Posterior cingulate gyrus (tissue), 11 donors: ENCODE measurements at regions not wholly inside any gene's neighbourhood (a gene's known extent, or its start where the extent isn't known, plus 50 kb on each side); places are given as distances from the start of the nearest gene placed in this dataset.
"Not testable (repeated sequence)": the region's sequence is repeated elsewhere in the genome, so short reads cannot be mapped to it uniquely, and the experiment has no call there.

Source experiments
- DNase-seq, 10 donors: peaks; one replicate each; pipeline versions ENCODE4 v3.0.0 to v3.0.0-alpha.2; 2020 to 2021; ENCODE audit warnings: mixed read lengths in 3 of 10
- intact Hi-C: fragments of 100-400 bp; cut with DNase I; formaldehyde crosslinking; loops from one replicate; pipeline ENCODE4 v1.15.1; 2023

- DNase-seq = no peak
- intact Hi-C loops = no loop called here
Observed at GRCh38 chr3:18580268-18580667, 155.1 kb upstream of the SATB1 start.

GRCh38 chr3:18579661-18580060 lies 154.5 kb upstream of the SATB1 start:
- DNase-seq = no peak
- intact Hi-C loops = no loop called here

- intact Hi-C loops = no loop called here
Observed at GRCh38 chr3:18575573-18575972, 150.4 kb upstream of the SATB1 start.

DNA sequence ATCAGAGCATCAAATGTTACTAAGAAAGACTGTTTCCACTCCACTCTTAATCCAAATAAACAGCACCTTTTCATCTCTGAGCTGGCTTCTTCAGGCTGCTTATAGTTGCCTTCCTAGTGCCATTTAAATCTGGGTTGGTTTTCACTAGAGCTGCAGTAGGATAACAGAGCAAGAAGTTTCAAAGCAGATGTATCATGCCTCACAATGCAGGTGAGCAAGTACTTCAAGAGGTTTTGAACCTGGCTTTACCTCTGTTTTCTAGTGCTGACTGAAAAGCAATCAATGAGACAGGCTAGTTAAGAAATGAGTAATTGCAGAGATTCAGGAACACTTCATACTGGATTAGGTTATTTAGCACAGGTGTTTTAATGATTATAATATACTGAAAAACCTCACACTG lies 147.7 kb upstream of the SATB1 start:
- intact Hi-C loops = no loop called here
- DNase-seq = no peak

More at GRCh38 chr3:18575573-18575972, 150.4 kb upstream of the SATB1 start:
- DNase-seq = no peak

DNA sequence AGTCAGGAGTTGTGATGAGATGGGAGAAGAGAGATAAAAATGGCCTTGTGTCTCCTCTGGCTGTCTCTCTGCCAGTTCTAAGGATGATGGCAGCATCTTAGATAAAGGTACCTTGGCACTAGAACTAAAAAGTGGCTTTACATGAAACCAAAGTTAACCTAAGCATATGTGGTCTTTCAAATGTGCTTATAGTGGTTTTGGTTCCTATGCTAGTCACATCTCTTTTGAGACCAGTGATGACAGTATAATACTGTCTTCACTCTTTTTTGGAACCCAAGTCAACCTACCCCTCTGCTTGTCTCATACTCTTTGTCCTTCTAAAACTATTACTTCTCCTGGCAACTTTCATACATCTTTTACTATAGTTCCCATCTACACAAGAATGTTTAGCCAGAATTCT lies 142.2 kb upstream of the SATB1 start:
- no peak for DNase-seq
- intact Hi-C loops = no loop called here

GRCh38 chr3:18562364-18563154 lies 137.4 kb upstream of the SATB1 start:
- intact Hi-C loops = loop anchor here (5.0 kb wide), 1 partner anchor 425 kb away; no protein-coding TSS in a partner anchor
- no peak for DNase-seq

DNA sequence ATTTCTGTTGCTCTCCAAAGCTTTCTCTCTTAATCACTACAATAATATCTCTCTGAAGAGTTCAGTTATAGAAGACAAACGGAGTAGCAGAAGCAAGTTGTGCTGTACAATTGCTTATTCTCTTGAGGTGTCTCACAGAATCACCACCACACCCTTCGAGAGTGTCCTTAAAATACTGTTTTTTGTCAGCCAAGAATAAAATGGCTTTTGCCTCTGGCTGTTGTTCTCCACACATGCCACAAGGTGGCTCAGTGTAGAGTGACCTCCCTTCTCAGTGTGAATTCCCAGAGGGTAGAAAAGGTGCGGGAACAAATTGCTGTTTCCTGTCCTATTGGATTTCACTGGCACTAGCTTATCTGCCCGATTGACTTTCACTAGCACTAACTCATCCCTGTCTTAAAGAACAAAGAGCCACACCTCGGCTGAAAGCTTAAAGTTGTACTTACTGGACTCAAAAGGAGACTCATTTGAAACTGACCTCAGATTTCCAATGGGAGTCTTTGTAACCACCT lies 134.2 kb upstream of the SATB1 start:
- no peak for DNase-seq
- intact Hi-C loops = no loop called here

DNA sequence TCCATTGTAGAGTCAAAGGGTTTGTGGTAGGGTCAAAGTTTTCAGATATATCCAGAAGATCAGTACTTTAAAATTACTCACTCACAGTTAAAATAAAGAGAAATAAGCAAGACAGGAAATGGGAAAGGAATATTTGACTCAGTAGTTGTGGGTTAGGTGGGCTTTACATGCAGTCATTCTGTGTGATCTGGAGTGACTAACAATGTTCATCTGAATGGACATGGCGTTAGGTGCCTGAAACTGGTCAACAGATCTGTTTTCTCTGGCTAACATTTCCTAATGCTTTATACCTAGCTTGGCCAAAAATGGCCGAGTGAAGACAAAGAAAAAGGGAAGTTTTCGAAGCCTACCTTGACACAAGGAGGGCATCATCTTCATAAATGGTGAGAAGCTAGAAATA lies 133.4 kb upstream of the SATB1 start:
- no peak for DNase-seq
- intact Hi-C loops = no loop called here

DNA sequence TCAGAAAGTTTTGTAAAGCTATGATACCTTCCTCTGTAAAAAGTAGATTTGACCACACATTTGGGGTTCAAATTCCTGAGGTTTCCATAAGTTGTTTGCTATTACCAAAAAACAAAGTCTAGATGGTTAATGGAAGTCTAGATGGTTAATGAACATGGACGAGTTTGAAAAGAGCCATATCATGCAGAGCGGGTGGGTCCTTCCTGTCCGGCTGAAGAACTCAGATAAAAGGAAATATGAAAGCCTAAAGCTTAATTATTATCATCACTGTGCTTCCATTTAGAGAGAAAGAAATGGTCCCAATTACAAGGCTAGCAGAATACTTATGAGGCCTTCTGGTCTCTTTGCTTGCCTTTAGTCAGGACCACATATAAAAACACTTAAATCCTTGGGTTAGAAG lies 132.1 kb upstream of the SATB1 start:
- intact Hi-C loops = no loop called here
- DNase-seq = no peak

DNA sequence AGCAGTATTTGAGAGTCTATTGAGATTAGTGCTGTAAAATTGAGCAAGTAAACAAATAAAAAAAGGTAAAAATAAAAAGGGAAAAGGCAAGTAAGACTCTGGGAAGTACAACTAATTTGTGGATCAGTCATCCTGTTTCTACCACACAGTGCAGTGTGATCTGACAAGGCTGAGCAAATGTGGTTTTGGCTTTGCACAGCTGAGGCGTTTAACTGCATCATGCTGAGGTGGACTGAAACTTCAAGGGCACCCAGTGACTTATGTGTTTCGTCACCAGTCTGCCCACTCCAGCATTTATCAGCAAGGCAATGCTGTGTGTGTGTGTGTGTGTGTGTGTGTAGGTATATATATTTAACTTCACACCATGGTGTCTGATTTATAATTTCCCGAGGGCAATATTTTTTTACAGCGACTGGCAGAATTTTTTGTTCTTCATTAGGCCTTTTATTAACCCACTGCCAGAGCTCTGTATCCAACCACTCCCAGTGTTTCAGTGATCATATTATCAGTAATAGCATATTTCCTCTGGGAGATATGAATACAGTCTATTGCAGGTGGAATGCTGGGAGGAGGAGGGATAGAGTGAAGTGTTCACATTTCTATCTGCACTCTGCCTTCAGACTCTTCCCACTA lies 131.5 kb upstream of the SATB1 start:
- intact Hi-C loops = no loop called here
- DNase-seq = no peak

DNA sequence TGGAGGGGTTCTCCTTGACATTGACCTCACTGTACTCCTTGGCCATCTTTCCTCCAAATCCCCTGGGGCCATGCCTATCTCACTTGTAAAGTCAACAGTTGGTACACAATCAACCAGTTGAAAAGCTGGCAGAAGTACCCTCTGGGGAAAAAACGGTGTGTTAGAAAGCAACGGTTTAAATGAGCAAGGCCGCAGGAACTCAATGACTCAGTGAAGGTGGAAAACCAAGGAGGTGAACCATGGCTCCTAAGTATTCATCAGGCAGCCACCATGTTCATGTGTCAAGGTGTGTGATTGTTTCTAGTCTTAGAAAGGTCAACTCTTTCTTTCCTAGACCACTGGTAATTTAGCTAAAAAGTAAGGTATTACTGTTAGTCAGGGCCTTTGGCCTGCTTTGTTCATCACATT lies 130.9 kb upstream of the SATB1 start:
- DNase-seq = no peak
- intact Hi-C loops = no loop called here

DNA sequence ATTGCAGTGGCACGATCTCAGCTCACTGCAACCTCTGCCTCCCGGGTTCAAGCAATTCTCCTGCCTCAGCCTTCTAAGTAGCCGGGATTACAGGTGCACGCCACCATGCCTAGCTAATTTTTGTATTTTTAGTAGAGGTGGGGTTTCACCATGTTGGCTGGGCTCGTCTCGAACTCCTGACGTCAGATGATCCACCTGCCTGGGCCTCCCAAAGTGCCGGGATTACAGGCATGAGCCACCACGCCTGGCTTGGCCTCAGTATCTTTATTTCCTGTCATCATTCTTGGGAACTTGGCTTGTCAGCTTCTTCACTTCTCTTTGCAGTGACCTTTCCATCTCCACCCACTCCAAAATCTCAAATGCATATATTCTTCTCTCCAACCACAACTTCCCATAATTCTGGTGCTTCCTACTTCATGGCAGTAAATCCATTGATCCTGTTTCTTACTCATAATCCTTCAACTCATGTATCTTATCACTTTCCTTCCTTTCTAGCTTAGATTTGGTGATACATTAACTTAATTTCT lies 127.5 kb upstream of the SATB1 start:
- DNase-seq = peak in 1 of 10 donors; percentile 66
- intact Hi-C loops = not testable (repeated sequence)

GRCh38 chr3:18546632-18547031 lies 121.5 kb upstream of the SATB1 start:
- DNase-seq = no peak
- intact Hi-C loops = no loop called here

DNA sequence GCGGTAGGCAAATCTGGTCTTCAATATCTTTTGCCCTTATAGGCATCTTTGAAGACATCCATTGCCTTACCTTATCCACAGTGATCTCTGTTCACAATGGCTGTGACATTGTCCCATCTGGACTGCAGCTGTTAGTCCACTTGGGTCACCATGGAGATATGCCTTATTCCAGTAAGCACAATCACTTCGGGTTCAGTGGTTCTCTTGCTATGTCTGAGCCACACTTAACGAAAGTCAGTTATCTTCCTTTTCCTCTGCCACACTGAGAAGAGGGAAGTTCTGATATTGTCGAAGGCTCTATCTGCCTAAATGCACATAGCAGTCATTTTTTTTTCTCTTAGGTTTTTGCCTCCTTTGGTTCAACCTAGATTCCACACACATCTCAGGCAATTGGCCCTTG lies 119.0 kb upstream of the SATB1 start:
- no peak for DNase-seq
- intact Hi-C loops = no loop called here

- DNase-seq = peak in 2 of 10 donors; percentile 52 to 59
Observed at GRCh38 chr3:18538463-18539230, 113.5 kb upstream of the SATB1 start.

GRCh38 chr3:18533039-18533438 lies 107.9 kb upstream of the SATB1 start:
- DNase-seq = no peak
- intact Hi-C loops = no loop called here

More at GRCh38 chr3:18538463-18539230, 113.5 kb upstream of the SATB1 start:
- intact Hi-C loops = no loop called here

DNA sequence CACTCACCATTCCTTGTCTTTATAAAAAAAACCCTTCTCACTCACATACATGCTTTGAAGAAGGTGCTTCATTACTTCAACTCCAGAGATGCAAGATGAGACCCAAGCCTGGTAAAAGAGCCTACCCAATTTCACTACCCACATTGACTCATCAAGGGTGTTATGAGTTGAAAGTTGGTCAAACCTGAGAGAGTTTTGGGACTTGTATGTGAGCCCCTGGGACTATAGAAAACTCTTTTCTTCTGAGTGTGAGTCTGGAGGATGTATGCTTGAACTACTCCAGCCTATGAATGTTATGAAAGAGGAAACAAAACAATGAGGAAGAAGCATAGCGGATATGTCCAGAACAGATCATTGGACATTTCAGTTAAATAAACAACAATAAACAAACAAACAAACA lies 106.5 kb upstream of the SATB1 start:
- no peak for DNase-seq

DNA sequence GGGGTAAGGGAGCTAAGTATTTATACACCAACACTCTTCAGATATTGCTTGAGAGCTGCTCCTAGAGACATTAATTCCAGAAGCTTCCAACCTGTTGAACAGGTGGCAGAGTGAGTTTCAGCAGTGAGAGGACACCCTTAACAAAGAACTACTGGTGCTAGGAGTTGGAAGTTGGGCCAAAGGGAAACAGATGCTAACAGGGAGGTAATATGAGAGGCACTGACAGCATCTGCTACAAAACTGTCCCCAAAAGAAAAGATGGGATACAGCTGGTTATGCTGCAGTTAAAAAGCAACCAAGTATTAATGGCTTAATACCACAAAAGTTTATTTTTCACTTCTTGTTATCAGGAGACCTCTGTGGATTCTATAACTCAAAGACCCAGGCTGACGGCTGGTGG lies 104.5 kb upstream of the SATB1 start:
- no peak for DNase-seq
- intact Hi-C loops = no loop called here

More for the DNA sequence above, 106.5 kb upstream of the SATB1 start:
- intact Hi-C loops = no loop called here

- intact Hi-C loops = no loop called here
- DNase-seq = no peak
Observed at GRCh38 chr3:18527691-18528090, 102.6 kb upstream of the SATB1 start.

GRCh38 chr3:18526667-18527066 lies 101.5 kb upstream of the SATB1 start:
- intact Hi-C loops = no loop called here
- no peak for DNase-seq

- intact Hi-C loops, DNase-seq: not testable (repeated sequence)
Observed at GRCh38 chr3:18516170-18516569, 91.0 kb upstream of the SATB1 start.
